ENCODE measurements at regions not wholly inside any gene's neighbourhood (a gene's known extent, or its start where the extent isn't known, plus 50 kb on each side); places are given as distances from the start of the nearest gene placed in this dataset.
"Not testable (repeated sequence)": the region's sequence is repeated elsewhere in the genome, so short reads cannot be mapped to it uniquely, and the experiment has no call there.

- DNase-seq = no peak
These were observed 287.8 kb downstream of the WDR11 start for GRCh38 chr10:121138918-121139317.

- not testable (repeated sequence) for DNase-seq
These were observed 294.7 kb downstream of the WDR11 start for GRCh38 chr10:121145802-121146395.

- DNase-seq = no peak
These were observed 297.8 kb downstream of the WDR11 start for GRCh38 chr10:121148921-121149320.

GRCh38 chr10:121152033-121152432 lies 300.9 kb downstream of the WDR11 start:
- no peak for DNase-seq

GRCh38 chr10:121152935-121153334 lies 301.8 kb downstream of the WDR11 start:
- DNase-seq = no peak

- no peak for DNase-seq
These were observed 303.1 kb downstream of the WDR11 start for GRCh38 chr10:121154310-121154709.

DNA sequence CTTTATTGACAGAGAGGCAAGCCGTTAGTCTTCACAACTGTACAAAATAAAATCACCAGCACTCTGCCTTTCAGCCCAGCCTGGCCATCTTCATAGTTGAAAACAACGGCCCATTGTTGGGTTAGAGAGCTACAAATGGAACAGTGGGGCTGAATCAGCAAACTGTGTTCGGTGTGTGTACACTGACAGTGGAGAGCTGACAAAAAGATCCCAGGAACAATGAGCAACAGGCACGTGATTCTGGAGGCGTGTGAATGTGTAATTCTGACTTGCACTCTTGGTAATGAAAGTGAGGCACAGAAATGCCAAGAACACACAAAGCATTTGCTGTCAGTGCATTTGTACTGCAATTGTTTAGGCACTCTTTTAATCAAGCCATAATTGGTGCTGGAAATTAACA lies 303.7 kb downstream of the WDR11 start:
- no peak for DNase-seq

- DNase-seq = no peak
These were observed 304.7 kb downstream of the WDR11 start for GRCh38 chr10:121155742-121156474.

GRCh38 chr10:121157998-121158397 lies 306.8 kb downstream of the WDR11 start:
- DNase-seq = no peak

GRCh38 chr10:121158988-121159579 lies 307.9 kb downstream of the WDR11 start:
- no peak for DNase-seq

- no peak for DNase-seq
These were observed 308.5 kb downstream of the WDR11 start for GRCh38 chr10:121159670-121160069.

GRCh38 chr10:121165276-121165675 lies 314.1 kb downstream of the WDR11 start:
- DNase-seq = no peak

GRCh38 chr10:121167534-121168243 lies 316.5 kb downstream of the WDR11 start:
- no peak for DNase-seq

DNA sequence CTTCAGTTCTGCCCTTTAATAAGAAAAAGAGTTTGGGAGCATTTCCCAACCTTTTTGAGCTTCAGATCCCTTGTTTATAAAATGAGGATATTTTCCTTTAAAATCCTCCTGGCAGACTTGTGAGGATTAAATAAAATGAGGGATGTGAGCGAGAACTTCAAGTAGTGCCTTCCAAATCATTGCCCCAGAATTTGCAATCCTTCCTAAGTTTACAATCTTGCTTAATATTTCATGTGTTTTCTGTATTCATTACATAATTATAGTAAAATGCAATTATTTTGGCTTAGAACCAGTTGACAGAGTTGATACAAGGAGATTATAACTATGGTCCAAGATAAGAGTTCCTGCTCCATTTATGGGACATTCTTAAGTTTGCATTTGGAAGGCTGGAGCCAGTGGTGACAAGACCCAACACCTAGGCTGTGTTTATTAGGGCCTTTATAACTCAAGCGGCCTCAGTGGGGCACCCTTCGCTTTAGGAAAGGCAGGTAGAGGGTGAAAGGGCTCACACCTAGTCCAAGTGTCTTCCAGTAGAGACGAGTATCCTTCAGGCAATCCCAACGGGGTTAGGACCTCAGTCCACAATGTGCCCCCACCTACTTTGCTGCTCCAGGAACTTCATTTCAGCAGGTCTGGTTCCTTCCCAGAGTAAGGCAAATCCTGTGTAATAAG lies 317.5 kb downstream of the WDR11 start:
- DNase-seq = no peak

- DNase-seq = no peak
These were observed 318.2 kb downstream of the WDR11 start for GRCh38 chr10:121169406-121169805.

- DNase-seq = no peak
These were observed 320.9 kb downstream of the WDR11 start for GRCh38 chr10:121171825-121172787.

DNA sequence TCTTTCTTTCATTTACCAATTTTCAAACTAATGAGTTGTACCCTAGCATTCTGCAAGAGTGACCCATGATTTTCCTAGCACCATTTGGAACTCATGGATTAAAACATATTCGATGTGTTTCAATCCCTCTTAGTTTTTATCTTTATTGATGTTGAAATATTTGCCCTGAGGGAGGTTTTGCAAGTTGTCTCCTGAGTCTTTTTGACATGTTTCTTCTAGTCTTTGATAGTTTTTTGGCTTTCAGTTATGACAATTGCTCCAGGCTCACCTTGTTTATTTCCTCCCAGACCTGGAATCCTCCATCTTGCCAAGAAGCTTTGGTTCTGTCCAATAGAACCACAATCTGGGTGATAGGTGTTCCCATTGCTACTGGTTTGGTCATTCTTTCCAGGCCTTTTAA lies 327.8 kb downstream of the WDR11 start:
- DNase-seq = no peak

- no peak for DNase-seq
These were observed 331.1 kb downstream of the WDR11 start for GRCh38 chr10:121182219-121182618.

DNA sequence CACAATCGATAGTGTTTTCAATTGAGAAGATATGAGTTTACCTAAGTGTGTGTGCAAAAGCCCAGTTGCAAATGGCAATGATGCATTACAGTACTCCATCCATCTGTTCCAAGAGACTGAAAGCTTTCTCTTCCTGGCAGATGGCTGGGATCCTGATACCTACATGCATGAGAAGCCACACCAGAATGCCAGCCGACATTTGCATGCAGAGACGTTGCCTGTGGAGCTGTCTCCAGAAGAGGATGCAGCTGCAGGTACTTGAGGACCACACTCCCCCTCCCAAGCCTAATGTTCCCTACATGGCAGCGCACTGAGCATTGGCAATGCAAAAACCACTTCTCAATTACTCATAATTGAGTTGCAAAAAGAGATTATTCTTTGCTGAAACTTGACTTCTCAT lies 332.1 kb downstream of the WDR11 start:
- DNase-seq = peak; percentile 37

- no peak for DNase-seq
These were observed 332.5 kb downstream of the WDR11 start for GRCh38 chr10:121183707-121184106.

GRCh38 chr10:121185816-121186455 lies 334.8 kb downstream of the WDR11 start:
- no peak for DNase-seq

Data from NCI-H1105 (cell line).